ENCODE measurements at regions not wholly inside any gene's neighbourhood (a gene's known extent, or its start where the extent isn't known, plus 50 kb on each side); places are given as distances from the start of the nearest gene placed in this dataset.

DNA sequence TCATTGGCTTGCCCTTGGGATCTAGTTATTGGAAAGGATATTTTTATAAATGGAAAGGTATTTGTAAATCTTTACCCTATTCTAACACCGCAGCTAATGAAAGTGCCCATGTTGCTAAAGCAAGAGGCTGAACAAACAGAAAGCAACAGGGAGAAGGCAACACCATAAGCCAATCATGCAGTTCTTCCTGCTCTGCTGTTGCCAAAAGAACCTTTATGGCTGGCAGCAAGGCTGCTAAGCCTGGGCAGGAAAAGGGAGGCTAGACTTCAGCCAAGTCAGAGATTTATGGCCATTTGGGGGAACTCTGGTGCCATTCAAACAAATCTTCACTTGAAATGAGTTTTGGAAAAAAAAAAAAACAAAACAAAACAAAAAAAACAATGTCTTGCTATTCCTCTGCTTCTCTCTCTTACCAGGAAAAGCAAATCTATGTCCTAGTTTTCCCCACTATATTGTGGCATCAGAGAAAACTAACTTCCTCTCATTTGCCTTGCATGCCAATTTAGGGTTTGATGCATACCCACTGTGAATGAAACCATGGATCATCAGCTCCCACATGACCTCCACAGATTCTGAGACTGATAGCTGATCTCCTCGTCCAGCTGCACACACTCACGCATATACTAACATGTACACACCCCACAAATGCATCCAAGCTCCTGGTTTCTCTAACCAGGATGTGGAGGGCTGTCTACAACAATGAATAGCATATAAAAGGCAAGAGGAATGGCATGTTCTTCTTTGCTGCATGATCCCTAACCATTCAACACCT is 179.3 kb downstream of the C1D start:
- TF ChIP-seq, protein P1, sequence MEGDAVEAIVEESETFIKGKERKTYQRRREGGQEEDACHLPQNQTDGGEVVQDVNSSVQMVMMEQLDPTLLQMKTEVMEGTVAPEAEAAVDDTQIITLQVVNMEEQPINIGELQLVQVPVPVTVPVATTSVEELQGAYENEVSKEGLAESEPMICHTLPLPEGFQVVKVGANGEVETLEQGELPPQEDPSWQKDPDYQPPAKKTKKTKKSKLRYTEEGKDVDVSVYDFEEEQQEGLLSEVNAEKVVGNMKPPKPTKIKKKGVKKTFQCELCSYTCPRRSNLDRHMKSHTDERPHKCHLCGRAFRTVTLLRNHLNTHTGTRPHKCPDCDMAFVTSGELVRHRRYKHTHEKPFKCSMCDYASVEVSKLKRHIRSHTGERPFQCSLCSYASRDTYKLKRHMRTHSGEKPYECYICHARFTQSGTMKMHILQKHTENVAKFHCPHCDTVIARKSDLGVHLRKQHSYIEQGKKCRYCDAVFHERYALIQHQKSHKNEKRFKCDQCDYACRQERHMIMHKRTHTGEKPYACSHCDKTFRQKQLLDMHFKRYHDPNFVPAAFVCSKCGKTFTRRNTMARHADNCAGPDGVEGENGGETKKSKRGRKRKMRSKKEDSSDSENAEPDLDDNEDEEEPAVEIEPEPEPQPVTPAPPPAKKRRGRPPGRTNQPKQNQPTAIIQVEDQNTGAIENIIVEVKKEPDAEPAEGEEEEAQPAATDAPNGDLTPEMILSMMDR (IDR thresholded peaks at IDR 0.05) = no peak
- TF ChIP-seq POLR2AphosphoS5 (IDR thresholded peaks at IDR 0.05) = no peak
- TF ChIP-seq POLR2A (IDR thresholded peaks at IDR 0.05) = no peak
- no peak for TF ChIP-seq EP300 (IDR thresholded peaks at IDR 0.05; ENCODE audit: low read depth)

Data from transverse colon (tissue), 4 donors.